ENCODE measurements at regions not wholly inside any gene's neighbourhood (a gene's known extent, or its start where the extent isn't known, plus 50 kb on each side); places are given as distances from the start of the nearest gene placed in this dataset.

GRCh38 chr14:76313852-76314251 is 62.1 kb upstream of the ESRRB start:
- no peak for TF ChIP-seq CTCF (IDR thresholded peaks at IDR 0.05; ENCODE audit: low read depth, low read length)
- Histone ChIP-seq H3K27ac (no peak overlapping the region), H3K36me3 (no peaks in the 10 kb centered on the region), H3K4me3 (ENCODE audit: low read depth, low read length) (no peak overlapping the region), H3K9me3 (ENCODE audit: severe bottlenecking) (no peaks in the 10 kb centered on the region), H3K27me3 (ENCODE audit: insufficient read depth, low read depth, severe bottlenecking) (no peaks in the 10 kb centered on the region)
- DNase-seq = no peak

- peak; percentile 63 for DNase-seq
- H3K36me3 ChIP-seq = no peaks in the 10 kb centered on the region
- H3K27me3 ChIP-seq (ENCODE audit: insufficient read depth, low read depth, severe bottlenecking) = no peaks in the 10 kb centered on the region
- no peak overlapping the region for H3K27ac ChIP-seq
- no peak for TF ChIP-seq CTCF (IDR thresholded peaks at IDR 0.05; ENCODE audit: low read depth, low read length)
- H3K9me3 ChIP-seq (ENCODE audit: severe bottlenecking) = no peaks in the 10 kb centered on the region
- no peak overlapping the region for H3K4me3 ChIP-seq (ENCODE audit: low read depth, low read length)
These were observed 61.4 kb upstream of the ESRRB start for GRCh38 chr14:76314521-76315034.

DNA sequence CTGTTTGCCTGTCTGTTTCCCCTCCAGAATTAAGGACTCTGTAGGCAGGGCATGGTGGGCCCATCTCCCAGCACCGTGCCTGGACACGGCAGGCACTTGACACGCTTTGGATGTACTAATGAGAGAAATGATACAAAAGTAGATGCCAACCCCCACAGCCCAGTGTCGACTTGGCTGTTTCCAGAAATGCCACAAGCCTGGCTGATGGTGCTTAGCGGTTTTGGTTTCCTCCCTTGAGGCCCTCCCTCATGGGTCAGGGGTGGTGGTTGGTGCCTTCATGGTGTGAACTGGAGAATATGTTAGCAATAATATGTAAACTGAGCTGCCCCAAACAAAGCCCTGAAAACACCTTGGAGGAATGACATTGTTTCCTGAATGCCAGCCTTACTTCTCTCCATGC is 55.5 kb upstream of the ESRRB start:
- no peaks in the 10 kb centered on the region for H3K9me3 ChIP-seq (ENCODE audit: severe bottlenecking)
- H3K4me3 ChIP-seq (ENCODE audit: low read depth, low read length) = no peak overlapping the region
- no peaks in the 10 kb centered on the region for H3K27me3 ChIP-seq (ENCODE audit: insufficient read depth, low read depth, severe bottlenecking)
- no peak for TF ChIP-seq CTCF (IDR thresholded peaks at IDR 0.05; ENCODE audit: low read depth, low read length)
- DNase-seq = no peak
- H3K27ac ChIP-seq = no peak overlapping the region
- H3K36me3 ChIP-seq = no peaks in the 10 kb centered on the region

DNA sequence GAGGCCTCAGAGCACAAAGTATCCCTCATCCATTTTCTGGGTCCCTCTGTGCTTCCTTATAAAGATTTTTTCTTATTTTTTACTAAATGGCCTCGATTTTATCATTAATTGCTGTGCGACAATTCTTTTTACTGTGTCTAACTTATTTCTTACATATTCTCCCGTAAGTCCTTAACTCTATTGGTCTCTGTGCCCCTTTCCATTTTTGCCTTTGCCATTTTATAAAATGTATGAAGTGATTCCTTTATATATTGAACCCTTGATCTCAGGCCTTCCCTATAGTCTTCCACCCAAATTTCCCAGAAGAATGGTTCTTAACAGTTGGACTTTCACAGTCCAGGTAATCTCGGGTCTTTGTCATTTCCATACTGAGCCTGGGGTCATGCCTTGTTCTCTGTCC is 55.0 kb upstream of the ESRRB start:
- Histone ChIP-seq H3K36me3 (no peaks in the 10 kb centered on the region), H3K9me3 (ENCODE audit: severe bottlenecking) (no peaks in the 10 kb centered on the region), H3K4me3 (ENCODE audit: low read depth, low read length) (no peak overlapping the region), H3K27ac (no peak overlapping the region), H3K27me3 (ENCODE audit: insufficient read depth, low read depth, severe bottlenecking) (no peaks in the 10 kb centered on the region)
- DNase-seq = no peak
- no peak for TF ChIP-seq CTCF (IDR thresholded peaks at IDR 0.05; ENCODE audit: low read depth, low read length)

- H3K27me3 ChIP-seq (ENCODE audit: insufficient read depth, low read depth, severe bottlenecking) = no peaks in the 10 kb centered on the region
- H3K36me3 ChIP-seq = no peaks in the 10 kb centered on the region
- no peaks in the 10 kb centered on the region for H3K9me3 ChIP-seq (ENCODE audit: severe bottlenecking)
- no peak for TF ChIP-seq CTCF (IDR thresholded peaks at IDR 0.05; ENCODE audit: low read depth, low read length)
- H3K4me3 ChIP-seq (ENCODE audit: low read depth, low read length) = no peak overlapping the region
- DNase-seq = no peak
- H3K27ac ChIP-seq = no peak overlapping the region
These were observed 53.2 kb upstream of the ESRRB start for GRCh38 chr14:76322594-76323220.

Measured in WERI-Rb-1 (cell line).